Liver (tissue), 8 donors: ENCODE measurements at regions not wholly inside any gene's neighbourhood (a gene's known extent, or its start where the extent isn't known, plus 50 kb on each side); places are given as distances from the start of the nearest gene placed in this dataset.

Experiments used
- DNase-seq: peaks from one replicate; pipeline ENCODE4 v3.0.0-alpha.2; 2017; ENCODE audit warnings: low spot score
- H3K27ac ChIP-seq, 2 donors: one replicate each; pipeline ENCODE4 v1.7.0; 2013; ENCODE audit warnings: inconsistent platforms in 2 of 2, low read length in 2 of 2, control low read depth in 1 of 2, low read depth in 1 of 2, mild to moderate bottlenecking in 1 of 2
- H3K27me3 ChIP-seq, 4 donors: one replicate each; pipeline versions ENCODE4 v1.6.1 to v1.7.0; 2013; ENCODE audit warnings: low read length in 3 of 4, inconsistent platforms in 1 of 4, mild to moderate bottlenecking in 1 of 4, moderate library complexity in 1 of 4; ENCODE audit not compliant: control insufficient read depth in 4 of 4, insufficient read depth in 4 of 4
- H3K36me3 ChIP-seq, 4 donors: one replicate each; pipeline versions ENCODE4 v1.6.1 to v1.7.0; 2013; ENCODE audit warnings: low read length in 3 of 4, mild to moderate bottlenecking in 3 of 4, low read depth in 1 of 4, moderate library complexity in 1 of 4; ENCODE audit not compliant: control insufficient read depth in 4 of 4, insufficient read depth in 3 of 4
- H3K4me1 ChIP-seq, 4 donors: one replicate each; pipeline versions ENCODE4 v1.6.1 to v1.7.0; 2013; ENCODE audit warnings: low read length in 3 of 4, mild to moderate bottlenecking in 3 of 4, moderate library complexity in 1 of 4; ENCODE audit not compliant: control insufficient read depth in 4 of 4, insufficient read depth in 4 of 4
- H3K4me3 ChIP-seq, 3 donors: one replicate each; pipeline versions ENCODE4 v1.6.1 to v1.7.0; 2013; ENCODE audit warnings: low read length in 3 of 3, control low read depth in 1 of 3, low read depth in 1 of 3, mild to moderate bottlenecking in 1 of 3
- H3K9ac ChIP-seq, 2 donors: one replicate each; pipeline ENCODE4 v1.7.0; 2013; ENCODE audit warnings: low read length in 2 of 2, mild to moderate bottlenecking in 2 of 2, moderate library complexity in 2 of 2, control low read depth in 1 of 2, low read depth in 1 of 2
- H3K9me3 ChIP-seq, 4 donors: one replicate each; pipeline versions ENCODE4 v1.6.1 to v1.7.0; 2013; ENCODE audit warnings: low read length in 3 of 4; ENCODE audit not compliant: control insufficient read depth in 4 of 4
- ATF3 ChIP-seq: IDR thresholded peaks from 2 replicates; pipeline ENCODE4 v1.6.1; 2016; ENCODE audit warnings: antibody characterized with exemption
- CTCF ChIP-seq: fragments of 150-350 bp; IDR thresholded peaks from 2 replicates; pipeline ENCODE4 v1.5.1; 2017; ENCODE audit warnings: improper control_type of control experiment, low read depth, low read length; ENCODE audit not compliant: missing input control
- EGR1 ChIP-seq, 2 donors: IDR thresholded peaks; 2 replicates each; pipeline ENCODE4 v1.6.1; 2016 to 2018; ENCODE audit warnings: antibody characterized with exemption in 2 of 2, low read depth in 2 of 2
- FOXA2 ChIP-seq: IDR thresholded peaks from 2 replicates; pipeline ENCODE4 v1.6.1; 2016; ENCODE audit warnings: antibody characterized with exemption
- GABPA ChIP-seq, 2 donors: IDR thresholded peaks in 1 of 2; conservative IDR thresholded peaks in 1 of 2; 2 replicates each; pipeline ENCODE4 v1.6.1; 2016; ENCODE audit warnings: antibody characterized with exemption in 2 of 2, mild to moderate bottlenecking in 1 of 2, moderate library complexity in 1 of 2
- HNF4G ChIP-seq: IDR thresholded peaks from 2 replicates; pipeline ENCODE4 v1.6.1; 2016; ENCODE audit warnings: antibody characterized with exemption
- JUND ChIP-seq, 2 donors: IDR thresholded peaks; 2 replicates each; pipeline ENCODE4 v1.6.1; 2016; ENCODE audit warnings: antibody characterized with exemption in 2 of 2
- MAX ChIP-seq: IDR thresholded peaks from 2 replicates; pipeline ENCODE4 v1.6.1; 2016; ENCODE audit warnings: antibody characterized with exemption
- RAD21 ChIP-seq, 2 donors: IDR thresholded peaks; 2 replicates each; pipeline ENCODE4 v1.6.1; 2016; ENCODE audit warnings: antibody characterized with exemption in 2 of 2, mild to moderate bottlenecking in 2 of 2
- REST ChIP-seq: IDR thresholded peaks from 2 replicates; pipeline ENCODE4 v1.6.1; 2016; ENCODE audit warnings: antibody characterized with exemption, mild to moderate bottlenecking
- RXRA ChIP-seq, 2 donors: IDR thresholded peaks; 2 replicates each; pipeline ENCODE4 v1.6.1; 2017 to 2018; ENCODE audit warnings: antibody characterized with exemption in 2 of 2, mild to moderate bottlenecking in 1 of 2
- SP1 ChIP-seq: IDR thresholded peaks from 2 replicates; pipeline ENCODE4 v1.6.1; 2018; ENCODE audit warnings: antibody characterized with exemption, mild to moderate bottlenecking
- TAF1 ChIP-seq: conservative IDR thresholded peaks from 2 replicates; pipeline ENCODE4 v1.6.1; 2016; ENCODE audit warnings: antibody characterized with exemption, mild to moderate bottlenecking
- YY1 ChIP-seq: IDR thresholded peaks from 2 replicates; pipeline ENCODE4 v1.6.1; 2016; ENCODE audit warnings: antibody characterized with exemption, mild to moderate bottlenecking
- ZBTB33 ChIP-seq: IDR thresholded peaks from 2 replicates; pipeline ENCODE4 v1.6.1; 2016; ENCODE audit warnings: antibody characterized with exemption
- WGBS: extraction: QIAGEN DNeasy Blood & Tissue Kit; methylation state at CpG from one replicate; pipeline ENCODE4 v1.1.7; 2013; 5-methylcytosine and 5-hydroxymethylcytosine counted together
- donor health status: healthy.
- donor health status: healthy.
- donor health status: healthy.
- donor health status: healthy.
- donor health status: healthy.

- peak; percentile 42 for DNase-seq
- Histone ChIP-seq H3K9me3 (no peaks in the 10 kb centered on the region), H3K9ac (peak overlapping the region in 1 of 2 donors; percentile 13), H3K4me1 (no peaks in the 10 kb centered on the region), H3K27me3 (no peaks in the 10 kb centered on the region), H3K27ac (peak overlapping the region; percentile 71 to 72), H3K4me3 (peak overlapping the region; percentile 24 to 60 (median 41)), H3K36me3 (no peaks in the 10 kb centered on the region)
- WGBS, result 63% methylated on average over 24 of the region's 24 CpGs
- TF ChIP-seq RXRA (IDR thresholded peaks at IDR 0.05) (no peak), JUND (IDR thresholded peaks at IDR 0.05) (no peak), YY1 (peak; percentile 64), TAF1 (no peak), MAX (peak; percentile 88), FOXA2 (no peak), REST (no peak), GABPA (IDR thresholded peaks at IDR 0.05 in 1 of 2, conservative IDR thresholded peaks at IDR 0.05 in 1 of 2) (peak in 1 of 2 donors; percentile 15), ZBTB33 (peak; percentile 98), ATF3 (no peak), RAD21 (IDR thresholded peaks at IDR 0.05) (peak in 1 of 2 donors; percentile 3), HNF4G (no peak), CTCF (no peak), EGR1 (IDR thresholded peaks at IDR 0.05; ENCODE audit: low read depth in 2 of 2) (peak; percentile 66 to 76), SP1 (peak; percentile 27)
Measured at GRCh38 chr22:49657275-49657973, 170.2 kb downstream of the BRD1 start.
